NCI-H748 (cell line): ENCODE measurements at regions not wholly inside any gene's neighbourhood (a gene's known extent, or its start where the extent isn't known, plus 50 kb on each side); places are given as distances from the start of the nearest gene placed in this dataset.
"Not testable (repeated sequence)": the region's sequence is repeated elsewhere in the genome, so short reads cannot be mapped to it uniquely, and the experiment has no call there.

Experiments
- DNase-seq: peaks from one replicate; lab custom pipeline; 2025; ENCODE audit not compliant: unreplicated experiment; lab: John Stamatoyannopoulos, UW

GRCh38 chr14:82029038-82029437, 495.4 kb upstream of the SEL1L start:
- DNase-seq: no peak

GRCh38 chr14:82035397-82035796, 501.7 kb upstream of the SEL1L start:
- no peak for DNase-seq

- DNase-seq: not testable (repeated sequence)
These were observed 504.4 kb upstream of the SEL1L start for GRCh38 chr14:82038066-82038465.

GRCh38 chr14:82045339-82045738, 511.7 kb upstream of the SEL1L start:
- peak; percentile 31 for DNase-seq

- no peak for DNase-seq
These were observed 513.0 kb upstream of the SEL1L start for GRCh38 chr14:82046512-82047226.

- no peak for DNase-seq
These were observed 514.3 kb upstream of the SEL1L start for GRCh38 chr14:82047777-82048470.

GRCh38 chr14:82052778-82053177, 519.1 kb upstream of the SEL1L start:
- DNase-seq: no peak

GRCh38 chr14:82055515-82056115, 522.0 kb upstream of the SEL1L start:
- no peak for DNase-seq

GRCh38 chr14:82060219-82060618, 526.6 kb upstream of the SEL1L start:
- no peak for DNase-seq

- no peak for DNase-seq
These were observed 533.7 kb upstream of the SEL1L start for GRCh38 chr14:82067221-82067875.

GRCh38 chr14:82070040-82070439, 536.4 kb upstream of the SEL1L start:
- no peak for DNase-seq

- no peak for DNase-seq
These were observed 537.1 kb upstream of the SEL1L start for GRCh38 chr14:82070753-82071152.

- DNase-seq: no peak
These were observed 539.9 kb upstream of the SEL1L start for GRCh38 chr14:82073547-82073946.

- DNase-seq: no peak
These were observed 541.9 kb upstream of the SEL1L start for GRCh38 chr14:82075566-82075965.

GRCh38 chr14:82079553-82079952, 545.9 kb upstream of the SEL1L start:
- DNase-seq: no peak

GRCh38 chr14:82080370-82080769, 546.7 kb upstream of the SEL1L start:
- peak; percentile 75 for DNase-seq

- no peak for DNase-seq
These were observed 551.2 kb upstream of the SEL1L start for GRCh38 chr14:82084813-82085212.

GRCh38 chr14:82091097-82091496, 557.4 kb upstream of the SEL1L start:
- DNase-seq: no peak

- DNase-seq: peak; percentile 87
These were observed 561.2 kb upstream of the SEL1L start for GRCh38 chr14:82094829-82095345.

GRCh38 chr14:82104013-82104412, 570.4 kb upstream of the SEL1L start:
- no peak for DNase-seq

- no peak for DNase-seq
These were observed 578.7 kb upstream of the SEL1L start for GRCh38 chr14:82112210-82112839.
